ENCODE measurements at regions not wholly inside any gene's neighbourhood (a gene's known extent, or its start where the extent isn't known, plus 50 kb on each side); places are given as distances from the start of the nearest gene placed in this dataset.

GRCh38 chr5:3538886-3539285 is 56.7 kb upstream of the IRX1 start:
- no peak overlapping the region for H3K27ac ChIP-seq (ENCODE audit: low read length)
- no peaks in the 10 kb centered on the region for H3K4me1 ChIP-seq (ENCODE audit: control insufficient read depth, insufficient read depth, low read length)
- intact Hi-C loops (cut with micrococcal nuclease; ENCODE audit: unreplicated experiment): no loop called here
- BruUV-seq (replicated peaks): no TSS peak
- H3K4me3 ChIP-seq (ENCODE audit: low read depth in 2 of 2, low read length in 2 of 2): no peak overlapping the region
- POLR2A ChIA-PET: no interaction called here
- TF ChIP-seq TCF7L2 (IDR thresholded peaks at IDR 0.05; ENCODE audit: low read depth, low read length) (no peak), SIN3A (IDR thresholded peaks at IDR 0.05; ENCODE audit: borderline replicate concordance, insufficient read depth, low read depth, low read length) (no peak), REST (IDR thresholded peaks at IDR 0.05; ENCODE audit: insufficient read depth in 1 of 2, low read depth in 2 of 2, low read length in 1 of 2) (no peak), CTCF (IDR thresholded peaks at IDR 0.05) (no peak), POLR2AphosphoS5 (IDR thresholded peaks at IDR 0.05; ENCODE audit: low read depth, low read length) (no peak)
- ATAC-seq (no peak), DNase-seq (ENCODE audit: low read depth, low spot score) (no peak)
- in situ Hi-C loops (cut with HindIII; ENCODE audit: low pct_unique_long_range_greater_than_20kb, low sequenced_read_pairs): no loop called here
- CTCF ChIA-PET: no interaction called here
- H3K36me3 ChIP-seq (ENCODE audit: control insufficient read depth, insufficient read depth, low read length): no peaks in the 10 kb centered on the region
- no peaks in the 10 kb centered on the region for H3K27me3 ChIP-seq (ENCODE audit: control insufficient read depth, insufficient read depth, low read length)
- H3K9me3 ChIP-seq (ENCODE audit: control insufficient read depth, insufficient read depth, low read depth, low read length): no peaks in the 10 kb centered on the region

- DNase-seq (ENCODE audit: low read depth, low spot score): no peak
- Histone ChIP-seq H3K27ac (ENCODE audit: low read length) (no peak overlapping the region), H3K9me3 (ENCODE audit: control insufficient read depth, insufficient read depth, low read depth, low read length) (no peaks in the 10 kb centered on the region), H3K27me3 (ENCODE audit: control insufficient read depth, insufficient read depth, low read length) (no peaks in the 10 kb centered on the region), H3K4me1 (ENCODE audit: control insufficient read depth, insufficient read depth, low read length) (no peaks in the 10 kb centered on the region), H3K36me3 (ENCODE audit: control insufficient read depth, insufficient read depth, low read length) (no peaks in the 10 kb centered on the region), H3K4me3 (ENCODE audit: low read depth in 2 of 2, low read length in 2 of 2) (no peak overlapping the region)
- intact Hi-C loops (cut with micrococcal nuclease; ENCODE audit: unreplicated experiment): no loop called here
- CTCF ChIA-PET: no interaction called here
- BruUV-seq (replicated peaks): no TSS peak
- POLR2A ChIA-PET: no interaction called here
- ATAC-seq: no peak
- in situ Hi-C loops (cut with HindIII; ENCODE audit: low pct_unique_long_range_greater_than_20kb, low sequenced_read_pairs): no loop called here
- TF ChIP-seq REST (IDR thresholded peaks at IDR 0.05; ENCODE audit: insufficient read depth in 1 of 2, low read depth in 2 of 2, low read length in 1 of 2): no peak
- TF ChIP-seq CTCF (IDR thresholded peaks at IDR 0.05): no peak
- no peak for TF ChIP-seq TCF7L2 (IDR thresholded peaks at IDR 0.05; ENCODE audit: low read depth, low read length)
- TF ChIP-seq POLR2AphosphoS5 (IDR thresholded peaks at IDR 0.05; ENCODE audit: low read depth, low read length): no peak
- TF ChIP-seq SIN3A (IDR thresholded peaks at IDR 0.05; ENCODE audit: borderline replicate concordance, insufficient read depth, low read depth, low read length): no peak
Observed at GRCh38 chr5:3537942-3538341, 57.7 kb upstream of the IRX1 start.

Measured in Panc1 (cell line).